Adrenal gland (tissue), 9 donors: ENCODE measurements at regions not wholly inside any gene's neighbourhood (a gene's known extent, or its start where the extent isn't known, plus 50 kb on each side); places are given as distances from the start of the nearest gene placed in this dataset.
A peak's percentile ranks its signal among the peaks of the same experiment; 100 is the strongest.

Experiments used
- DNase-seq, 7 donors: peaks; one replicate each; pipeline ENCODE4 v3.0.0-alpha.2; 2019 to 2020
- H3K27ac ChIP-seq, 5 donors: fragments of 200-600 bp; sonication (generic) in 4 of 5; 1 replicate in 3 of 5; 2 replicates in 2 of 5; pipeline versions ENCODE4 v1.5.1 to v1.8.0; 2016 to 2020; ENCODE audit warnings: mild to moderate bottlenecking in 1 of 5
- H3K27me3 ChIP-seq: fragments of 200-600 bp; 2 replicates; pipeline ENCODE4 v1.8.0; 2021
- H3K36me3 ChIP-seq, 2 donors: fragments of 200-600 bp; replicated peaks in 1 of 2; 1 replicate in 1 of 2; 2 replicates in 1 of 2; pipeline versions ENCODE4 v1.5.1 to v1.8.0; 2018 to 2022
- H3K4me1 ChIP-seq, 2 donors: fragments of 200-600 bp; replicated peaks in 1 of 2; 1 replicate in 1 of 2; 2 replicates in 1 of 2; pipeline versions ENCODE4 v1.5.1 to v1.8.0; 2018 to 2021
- H3K4me3 ChIP-seq, 4 donors: fragments of 200-600 bp; sonication (generic) in 3 of 4; one replicate each; pipeline ENCODE4 v1.5.1; 2016 to 2018
- H3K9me3 ChIP-seq, 3 donors: fragments of 200-600 bp; sonication (generic) in 1 of 3; replicated peaks in 1 of 3; 1 replicate in 2 of 3; 2 replicates in 1 of 3; pipeline versions ENCODE4 v1.5.1 to v1.8.0; 2016 to 2021
- POLR2A ChIP-seq, 2 donors: fragments of 450-650 bp; IDR thresholded peaks; one replicate each; pipeline ENCODE4 v1.6.1; 2017; ENCODE audit warnings: antibody characterized with exemption in 2 of 2, mild to moderate bottlenecking in 2 of 2, moderate library complexity in 1 of 2
- WGBS, 4 donors: extraction: QIAGEN DNeasy Blood & Tissue Kit in 2 of 4; methylation state at CpG; one replicate each; pipeline versions ENCODE4 v1.1.5 to v1.1.7; 2013 to 2017; 5-methylcytosine and 5-hydroxymethylcytosine counted together
- intact Hi-C, 2 donors: fragments of 100-400 bp; cut with DNase I; formaldehyde crosslinking; loops; one replicate each; pipeline versions ENCODE4 v1.14.1 to v1.15.0; 2022 to 2023
- TF ChIP-seq, protein P1 (sequence below), 6 experiments: fragments of 450-650 bp in 4 of 6; fragments of 200-600 bp in 2 of 6; sonication (generic) in 1 of 6; IDR thresholded peaks; 1 replicate in 5 of 6; 2 replicates in 1 of 6; pipeline versions ENCODE4 v1.5.1 to v1.8.0; 2016 to 2021; ENCODE audit warnings: antibody characterized with exemption in 6 of 6, mild to moderate bottlenecking in 2 of 6, moderate library complexity in 1 of 6
- donor health status: healthy with polysubstance abuse.
- donor health status: Bipolar disorder and iron deficiency.
- donor health status: DM: yes; HTN: yes; CAD: no.
- donor health status: DM: no; HTN: no; CAD: no.
- donor health status: DM: no; HTN: no; CAD: no.

DNA sequence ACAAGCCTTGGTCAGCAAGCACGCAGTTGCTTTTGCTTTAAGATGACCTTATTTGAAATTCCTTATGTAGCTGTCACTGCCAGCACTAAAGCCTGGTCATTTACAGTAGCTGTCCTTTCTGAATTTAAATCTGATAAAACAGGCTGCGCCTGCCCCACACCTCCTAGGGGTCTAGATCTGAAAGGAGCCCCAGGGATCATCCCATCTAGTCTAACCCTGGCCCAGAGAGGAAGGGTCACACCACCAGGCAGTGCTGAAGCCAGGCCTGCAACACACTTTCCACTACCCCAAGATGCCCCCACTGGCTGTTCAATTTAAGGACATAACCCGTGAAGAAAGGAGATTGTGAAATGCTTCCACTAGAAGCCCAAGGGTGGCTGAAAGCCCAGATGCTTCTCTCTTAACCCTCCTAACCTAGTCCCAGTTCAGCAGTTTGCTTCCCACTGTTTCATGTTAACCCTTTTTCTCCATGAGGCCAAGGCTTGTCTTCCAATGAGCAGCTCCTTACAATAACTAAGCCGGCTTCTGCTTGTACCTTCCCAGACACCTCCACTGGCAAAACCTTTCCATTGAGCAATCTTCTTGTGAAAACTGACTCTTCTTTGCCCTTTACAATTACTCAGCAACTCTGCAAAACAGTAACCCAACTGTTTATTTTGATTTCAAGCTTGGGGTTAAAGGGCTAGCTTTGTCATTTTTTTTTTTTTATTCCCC lies 198.9 kb upstream of the LPP start:
- no peaks in the 10 kb centered on the region for H3K36me3 ChIP-seq
- peak overlapping the region in 2 of 5 donors; percentile 38 to 41 for H3K27ac ChIP-seq
- H3K9me3 ChIP-seq = no peaks in the 10 kb centered on the region
- H3K4me3 ChIP-seq = no peak overlapping the region
- TF ChIP-seq, protein P1, sequence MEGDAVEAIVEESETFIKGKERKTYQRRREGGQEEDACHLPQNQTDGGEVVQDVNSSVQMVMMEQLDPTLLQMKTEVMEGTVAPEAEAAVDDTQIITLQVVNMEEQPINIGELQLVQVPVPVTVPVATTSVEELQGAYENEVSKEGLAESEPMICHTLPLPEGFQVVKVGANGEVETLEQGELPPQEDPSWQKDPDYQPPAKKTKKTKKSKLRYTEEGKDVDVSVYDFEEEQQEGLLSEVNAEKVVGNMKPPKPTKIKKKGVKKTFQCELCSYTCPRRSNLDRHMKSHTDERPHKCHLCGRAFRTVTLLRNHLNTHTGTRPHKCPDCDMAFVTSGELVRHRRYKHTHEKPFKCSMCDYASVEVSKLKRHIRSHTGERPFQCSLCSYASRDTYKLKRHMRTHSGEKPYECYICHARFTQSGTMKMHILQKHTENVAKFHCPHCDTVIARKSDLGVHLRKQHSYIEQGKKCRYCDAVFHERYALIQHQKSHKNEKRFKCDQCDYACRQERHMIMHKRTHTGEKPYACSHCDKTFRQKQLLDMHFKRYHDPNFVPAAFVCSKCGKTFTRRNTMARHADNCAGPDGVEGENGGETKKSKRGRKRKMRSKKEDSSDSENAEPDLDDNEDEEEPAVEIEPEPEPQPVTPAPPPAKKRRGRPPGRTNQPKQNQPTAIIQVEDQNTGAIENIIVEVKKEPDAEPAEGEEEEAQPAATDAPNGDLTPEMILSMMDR (IDR thresholded peaks at IDR 0.05) = no peak
- no peak for TF ChIP-seq POLR2A (IDR thresholded peaks at IDR 0.05)
- H3K4me1 ChIP-seq = peaks cover 0 to 10% of the 10 kb centered on the region in 2 donors
- H3K27me3 ChIP-seq = no peaks in the 10 kb centered on the region
- intact Hi-C loops = no loop called here
- 69 to 75% (median 70%) methylated on average over 4 of the region's 4 CpGs for WGBS, 4 donors
- peak in 6 of 7 donors; percentile 32 to 72 (median 50) for DNase-seq

DNA sequence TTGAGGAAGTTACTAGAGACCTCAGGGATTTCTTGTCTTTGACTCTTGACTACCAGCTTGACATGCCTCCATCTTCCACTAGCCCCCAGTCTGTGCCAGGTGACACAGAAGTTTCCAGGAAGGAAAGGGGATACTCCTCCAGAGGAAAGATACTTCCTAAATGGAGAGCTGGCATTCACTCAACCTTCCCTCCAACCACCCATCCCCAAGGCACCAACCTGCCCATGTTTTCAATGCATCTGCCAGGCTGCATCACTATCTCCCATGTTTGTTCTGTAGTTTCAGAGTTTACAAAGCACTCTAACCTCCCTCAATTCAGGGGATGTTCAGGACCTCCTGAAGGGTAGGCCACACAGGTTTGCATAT lies 198.4 kb upstream of the LPP start:
- H3K9me3 ChIP-seq = no peaks in the 10 kb centered on the region
- no peak overlapping the region for H3K4me3 ChIP-seq
- H3K36me3 ChIP-seq = no peaks in the 10 kb centered on the region
- no peak for DNase-seq
- H3K4me1 ChIP-seq = peaks cover 0 to 10% of the 10 kb centered on the region in 2 donors
- H3K27me3 ChIP-seq = no peaks in the 10 kb centered on the region
- intact Hi-C loops = no loop called here
- no peak overlapping the region for H3K27ac ChIP-seq
- no peak for TF ChIP-seq POLR2A (IDR thresholded peaks at IDR 0.05)
- TF ChIP-seq, protein P1 (IDR thresholded peaks at IDR 0.05) = no peak

DNA sequence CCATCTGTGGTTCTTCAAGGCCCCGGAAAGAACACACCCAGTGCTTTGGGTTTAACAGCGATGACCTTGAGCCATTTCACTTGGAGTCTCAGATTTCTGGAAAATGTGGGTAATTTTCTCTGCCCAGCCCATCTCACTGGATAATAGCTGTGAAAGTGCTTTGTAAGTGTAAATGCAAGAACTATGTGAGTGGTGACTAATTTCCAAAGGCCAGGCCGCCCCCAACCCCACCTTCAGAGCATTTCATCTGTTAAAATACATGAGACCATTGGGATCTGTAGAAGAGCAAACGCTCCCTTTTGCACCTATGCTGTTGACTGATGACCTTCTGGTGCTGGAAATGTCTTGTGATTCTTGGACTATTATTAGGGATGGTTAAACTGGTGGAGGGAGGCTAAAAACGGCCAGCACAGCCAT lies 196.8 kb upstream of the LPP start:
- WGBS, 4 donors = 71 to 86% (median 82%) methylated on average over 4 to 5 of the region's 5 CpGs
- Histone ChIP-seq H3K4me1 (peaks cover 0 to 10% of the 10 kb centered on the region in 2 donors), H3K9me3 (no peaks in the 10 kb centered on the region), H3K27ac (no peak overlapping the region), H3K4me3 (no peak overlapping the region), H3K36me3 (no peaks in the 10 kb centered on the region), H3K27me3 (no peaks in the 10 kb centered on the region)
- TF ChIP-seq, protein P1 (IDR thresholded peaks at IDR 0.05) = no peak
- TF ChIP-seq POLR2A (IDR thresholded peaks at IDR 0.05) = no peak
- DNase-seq = no peak
- intact Hi-C loops = no loop called here

DNA sequence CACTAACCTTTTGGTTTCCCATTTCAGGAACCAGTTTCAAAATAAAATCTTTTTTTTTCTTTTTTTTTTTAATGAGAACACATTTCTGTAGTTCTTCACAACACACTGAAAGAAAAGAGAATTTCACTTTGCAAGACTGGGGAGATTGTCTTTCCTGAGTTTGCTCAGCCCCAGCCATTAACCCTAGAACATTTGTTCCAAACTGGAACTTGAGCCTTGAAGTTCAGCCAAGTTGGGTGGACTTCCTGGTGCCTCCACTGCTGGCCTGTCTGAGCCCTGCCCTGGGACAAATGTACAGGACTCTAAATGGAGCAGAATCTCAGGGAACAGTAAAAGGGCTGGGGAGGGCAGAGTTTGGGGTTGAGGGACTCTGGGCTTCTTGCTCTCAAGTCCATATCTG lies 196.4 kb upstream of the LPP start:
- Histone ChIP-seq H3K27me3 (no peaks in the 10 kb centered on the region), H3K9me3 (no peaks in the 10 kb centered on the region), H3K36me3 (no peaks in the 10 kb centered on the region), H3K4me1 (peaks cover 0 to 10% of the 10 kb centered on the region in 2 donors), H3K27ac (no peak overlapping the region), H3K4me3 (no peak overlapping the region)
- TF ChIP-seq POLR2A (IDR thresholded peaks at IDR 0.05) = no peak
- TF ChIP-seq, protein P1 (IDR thresholded peaks at IDR 0.05) = no peak
- no peak for DNase-seq
- intact Hi-C loops = no loop called here
